ENCODE measurements at regions not wholly inside any gene's neighbourhood (a gene's known extent, or its start where the extent isn't known, plus 50 kb on each side); places are given as distances from the start of the nearest gene placed in this dataset.

DNA sequence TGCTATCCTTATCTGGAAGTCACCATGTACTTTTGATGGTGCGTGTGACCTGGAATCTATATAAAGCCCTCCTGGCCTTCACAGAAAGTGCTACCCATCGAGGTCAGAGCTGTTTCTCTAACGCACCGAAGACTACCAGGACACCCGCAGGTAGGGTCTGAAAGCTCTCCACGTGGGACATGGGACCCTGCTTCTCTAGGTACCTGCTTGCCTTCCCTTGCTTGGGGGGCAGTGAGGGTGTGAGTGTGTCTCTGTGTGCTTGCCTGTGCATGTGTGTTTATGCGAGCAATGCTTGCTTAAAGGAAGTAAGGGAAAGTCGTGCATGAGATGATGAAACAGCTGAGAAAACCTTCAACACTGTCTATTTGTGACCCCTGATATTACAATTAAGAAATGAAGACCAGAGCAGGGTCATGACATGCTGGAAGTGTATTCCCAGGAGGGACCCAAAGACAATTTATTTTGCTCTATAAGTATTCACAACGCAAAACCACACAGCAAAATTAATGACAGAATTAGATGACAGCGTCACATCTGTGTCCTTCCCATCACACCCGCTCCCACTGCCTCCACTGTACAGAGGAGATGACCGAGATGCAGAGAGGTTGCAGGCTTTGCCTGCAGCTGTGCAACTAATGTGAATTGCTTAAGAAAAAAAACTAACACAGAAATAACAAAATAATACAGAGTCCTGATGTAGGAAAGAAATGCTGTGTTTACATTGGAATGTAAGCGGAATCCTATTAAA, 76.4 kb upstream of the HELT start:
- TF ChIP-seq, protein P1, sequence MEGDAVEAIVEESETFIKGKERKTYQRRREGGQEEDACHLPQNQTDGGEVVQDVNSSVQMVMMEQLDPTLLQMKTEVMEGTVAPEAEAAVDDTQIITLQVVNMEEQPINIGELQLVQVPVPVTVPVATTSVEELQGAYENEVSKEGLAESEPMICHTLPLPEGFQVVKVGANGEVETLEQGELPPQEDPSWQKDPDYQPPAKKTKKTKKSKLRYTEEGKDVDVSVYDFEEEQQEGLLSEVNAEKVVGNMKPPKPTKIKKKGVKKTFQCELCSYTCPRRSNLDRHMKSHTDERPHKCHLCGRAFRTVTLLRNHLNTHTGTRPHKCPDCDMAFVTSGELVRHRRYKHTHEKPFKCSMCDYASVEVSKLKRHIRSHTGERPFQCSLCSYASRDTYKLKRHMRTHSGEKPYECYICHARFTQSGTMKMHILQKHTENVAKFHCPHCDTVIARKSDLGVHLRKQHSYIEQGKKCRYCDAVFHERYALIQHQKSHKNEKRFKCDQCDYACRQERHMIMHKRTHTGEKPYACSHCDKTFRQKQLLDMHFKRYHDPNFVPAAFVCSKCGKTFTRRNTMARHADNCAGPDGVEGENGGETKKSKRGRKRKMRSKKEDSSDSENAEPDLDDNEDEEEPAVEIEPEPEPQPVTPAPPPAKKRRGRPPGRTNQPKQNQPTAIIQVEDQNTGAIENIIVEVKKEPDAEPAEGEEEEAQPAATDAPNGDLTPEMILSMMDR (conservative IDR thresholded peaks at IDR 0.05; ENCODE audit: low read depth, low read length), result no peak
- no peak for DNase-seq (ENCODE audit: low read depth)
- H3K4me3 ChIP-seq (ENCODE audit: low read depth, low read length), result no peak overlapping the region

DNA sequence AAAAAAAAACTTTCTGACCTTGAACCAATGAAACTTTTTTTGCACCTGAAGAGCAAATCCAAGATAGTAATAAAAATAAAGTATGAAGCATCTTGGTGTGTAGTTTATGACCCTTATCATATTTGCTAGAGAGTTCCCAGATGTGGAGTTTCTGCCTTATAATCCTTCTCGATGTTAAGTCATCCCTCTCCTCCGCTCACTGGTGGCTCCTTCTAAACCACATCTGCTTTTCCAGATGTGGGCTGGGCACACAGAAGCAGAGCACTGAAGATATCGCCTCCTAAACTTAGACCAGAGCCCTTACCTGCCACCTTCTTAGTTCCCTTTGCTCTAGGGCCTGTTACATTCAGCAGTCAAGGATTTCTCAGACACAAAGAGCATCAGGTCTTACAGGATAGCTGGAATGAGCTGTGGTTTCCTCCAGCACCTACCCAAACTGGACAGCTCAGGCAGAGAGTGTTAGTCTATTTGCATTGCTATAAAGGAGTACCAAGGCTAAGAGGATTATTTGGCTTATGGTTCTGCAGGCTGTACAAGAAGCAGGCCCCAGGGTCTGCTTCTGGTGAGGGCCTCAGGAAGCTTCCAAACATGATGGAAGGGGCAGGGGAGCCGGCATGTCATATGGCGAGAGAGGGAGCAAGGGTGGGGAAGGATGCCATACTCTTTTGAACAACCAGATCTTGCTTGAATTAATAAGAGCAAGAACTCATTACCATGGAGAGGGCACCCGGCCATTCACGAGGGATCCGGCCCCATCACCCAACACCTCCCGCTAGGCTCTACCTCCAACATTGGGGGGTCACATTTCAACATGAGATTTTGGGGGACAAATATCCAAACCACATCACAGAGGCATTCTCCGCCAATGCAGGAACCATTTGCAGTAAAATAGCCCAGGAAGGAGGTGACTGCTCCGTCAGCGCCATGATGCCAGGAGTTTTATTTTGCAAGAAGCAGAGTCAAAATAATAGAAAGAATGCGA, 75.6 kb upstream of the HELT start:
- H3K4me3 ChIP-seq (ENCODE audit: low read depth, low read length), result no peak overlapping the region
- DNase-seq (ENCODE audit: low read depth), result peak; percentile 35
- TF ChIP-seq, protein P1 (conservative IDR thresholded peaks at IDR 0.05; ENCODE audit: low read depth, low read length), result no peak

DNA sequence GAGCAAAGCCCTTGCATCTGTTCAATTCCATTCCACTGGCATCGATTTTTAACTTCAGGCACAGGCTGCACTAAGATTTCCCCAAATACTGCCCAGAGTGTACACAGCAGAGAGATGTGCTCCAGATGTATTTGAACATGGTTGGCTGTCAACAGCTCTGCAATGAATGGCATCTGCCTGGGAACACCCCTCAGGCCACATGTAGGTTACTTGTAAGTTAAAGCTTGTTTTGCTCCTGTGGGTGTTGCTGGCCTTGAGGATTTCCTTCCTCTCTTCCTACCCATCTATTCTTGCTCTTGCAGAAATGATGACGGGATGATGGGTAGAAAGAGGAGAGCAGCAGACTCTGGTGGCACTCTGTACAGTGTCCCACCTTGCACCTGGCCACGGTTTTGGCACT, 69.3 kb upstream of the HELT start:
- H3K4me3 ChIP-seq (ENCODE audit: low read depth, low read length), result no peak overlapping the region
- DNase-seq (ENCODE audit: low read depth), result no peak
- TF ChIP-seq, protein P1 (conservative IDR thresholded peaks at IDR 0.05; ENCODE audit: low read depth, low read length), result no peak

DNA sequence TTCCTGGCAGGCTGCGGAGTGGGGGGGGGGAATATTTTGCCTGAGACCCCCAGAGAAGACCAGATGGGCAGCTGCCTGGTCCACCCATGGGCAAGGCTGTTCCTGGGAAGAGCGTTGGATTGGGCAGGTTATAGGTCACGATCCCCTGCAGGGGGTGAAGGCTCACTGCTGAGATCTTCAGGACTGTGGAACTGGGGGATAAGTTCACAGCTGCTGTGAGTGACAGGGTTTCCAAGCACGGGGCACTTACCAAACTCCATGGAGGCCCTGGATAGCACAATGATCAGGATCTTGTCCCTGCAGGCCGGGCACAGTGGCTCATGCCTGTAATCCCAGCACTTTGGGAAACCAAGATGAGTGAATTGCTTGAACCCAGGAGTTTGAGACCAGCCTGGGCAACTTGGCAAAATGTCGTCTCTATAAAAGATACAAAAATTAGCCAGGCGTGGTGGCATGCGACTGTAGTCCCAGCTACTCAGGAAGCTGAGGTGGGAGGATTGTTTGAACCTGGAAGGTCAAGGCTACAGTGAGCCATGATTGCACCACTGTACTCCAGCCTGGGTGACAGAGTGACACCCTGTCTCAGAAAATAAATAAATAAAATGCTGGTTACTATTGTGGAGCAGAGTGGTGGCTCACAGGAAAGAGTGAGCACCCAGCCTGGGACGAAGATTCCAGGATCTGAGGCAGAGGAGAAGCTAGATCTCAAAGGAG, 68.0 kb upstream of the HELT start:
- DNase-seq (ENCODE audit: low read depth), result no peak
- no peak overlapping the region for H3K4me3 ChIP-seq (ENCODE audit: low read depth, low read length)
- TF ChIP-seq, protein P1 (conservative IDR thresholded peaks at IDR 0.05; ENCODE audit: low read depth, low read length), result no peak

DNA sequence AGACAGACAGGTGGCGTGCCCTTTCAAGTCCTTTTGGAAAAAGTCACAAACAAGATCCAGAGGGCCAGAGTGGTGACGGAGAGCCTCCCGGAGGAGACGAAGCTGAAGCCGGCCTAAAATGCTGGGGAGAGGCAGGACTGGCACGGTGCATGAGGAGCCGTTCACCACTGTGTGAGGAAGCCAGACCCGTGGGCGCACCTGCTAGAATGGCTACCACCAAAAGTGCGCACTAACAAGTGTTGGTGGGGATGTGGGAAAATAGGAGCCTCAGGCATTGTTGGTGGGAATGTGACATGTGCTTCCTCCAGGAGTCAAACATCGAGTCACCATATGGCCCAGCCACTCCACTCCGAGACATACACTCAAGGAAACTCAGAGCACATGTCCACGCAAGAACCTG, 67.4 kb upstream of the HELT start:
- TF ChIP-seq, protein P1 (conservative IDR thresholded peaks at IDR 0.05; ENCODE audit: low read depth, low read length), result no peak
- no peak overlapping the region for H3K4me3 ChIP-seq (ENCODE audit: low read depth, low read length)
- DNase-seq (ENCODE audit: low read depth), result no peak

DNA sequence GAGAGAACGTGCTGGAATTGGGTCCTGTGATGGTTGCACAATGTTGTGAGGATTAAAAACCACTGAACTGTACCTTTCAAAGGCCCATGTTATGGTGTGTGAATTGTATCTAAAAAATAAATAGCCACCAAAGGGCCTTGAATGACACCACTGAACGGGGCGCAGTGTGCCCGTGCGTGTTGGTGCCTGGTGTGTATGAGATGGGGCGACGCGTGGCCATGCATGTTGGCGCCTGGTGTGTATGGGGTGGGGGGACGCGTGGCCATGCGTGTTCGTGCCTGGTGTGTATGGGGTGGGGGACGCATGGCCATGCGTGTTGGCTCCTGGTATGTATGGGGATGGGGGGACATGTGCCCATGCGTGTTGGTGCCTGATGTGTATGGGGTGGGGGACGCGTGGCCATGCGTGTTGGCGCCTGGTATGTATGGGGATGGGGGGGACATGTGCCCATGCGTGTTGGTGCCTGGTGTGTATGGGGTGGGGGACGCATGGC, 66.6 kb upstream of the HELT start:
- no peak overlapping the region for H3K4me3 ChIP-seq (ENCODE audit: low read depth, low read length)
- TF ChIP-seq, protein P1 (conservative IDR thresholded peaks at IDR 0.05; ENCODE audit: low read depth, low read length), result no peak
- no peak for DNase-seq (ENCODE audit: low read depth)
